SU-DHL-6 (cell line): ENCODE measurements at regions not wholly inside any gene's neighbourhood (a gene's known extent, or its start where the extent isn't known, plus 50 kb on each side); places are given as distances from the start of the nearest gene placed in this dataset.

Experiments
- H2AFZ ChIP-seq: fragments of 200-600 bp; sonication (generic); 2 replicates; pipeline ENCODE4 v1.6.1; 2014; ENCODE audit warnings: low read depth, mild to moderate bottlenecking, moderate library complexity, mixed read lengths, antibody characterized with exemption, low read length; ENCODE audit not compliant: severe bottlenecking
- H3F3A ChIP-seq: fragments of 200-600 bp; shearing (Covaris generic); 2 replicates; pipeline ENCODE4 v1.6.0; 2016; ENCODE audit warnings: antibody characterized with exemption, mild to moderate bottlenecking; ENCODE audit not compliant: insufficient read depth
- H3K27ac ChIP-seq: fragments of 200-600 bp; sonication (generic); 2 replicates; pipeline ENCODE4 v1.5.1; 2016; ENCODE audit warnings: low read depth, mild to moderate bottlenecking, low read length, moderate library complexity, mixed read lengths
- H3K27me3 ChIP-seq: fragments of 200-600 bp; sonication (generic), shearing (Covaris generic); 2 replicates; pipeline ENCODE4 v1.6.0; 2014; ENCODE audit warnings: mild to moderate bottlenecking, low read length
- H3K36me3 ChIP-seq: fragments of 200-600 bp; sonication (generic); 2 replicates; pipeline ENCODE4 v1.6.1; 2014; ENCODE audit warnings: mild to moderate bottlenecking, low read length, mixed read lengths
- H3K4me2 ChIP-seq: fragments of 300-600, 200-600 bp; shearing (Covaris generic), sonication (generic); 2 replicates; pipeline ENCODE4 v1.6.0; 2014; ENCODE audit warnings: low read length, low read depth, mild to moderate bottlenecking; ENCODE audit not compliant: poor library complexity, severe bottlenecking
- H3K4me3 ChIP-seq: fragments of 200-600 bp; sonication (generic); 2 replicates; pipeline ENCODE4 v1.5.1; 2014; ENCODE audit warnings: antibody characterized with exemption, low read length, mild to moderate bottlenecking, mixed read lengths; ENCODE audit not compliant: insufficient read depth, poor library complexity, severe bottlenecking
- H3K79me2 ChIP-seq: fragments of 200-600 bp; sonication (generic); 2 replicates; pipeline ENCODE4 v1.6.1; 2014; ENCODE audit warnings: mild to moderate bottlenecking, low read length, moderate library complexity; ENCODE audit not compliant: insufficient read depth
- H3K9ac ChIP-seq: fragments of 200-600 bp; sonication (generic); 2 replicates; pipeline ENCODE4 v1.7.0; 2014; ENCODE audit warnings: mild to moderate bottlenecking, low read length
- H3K9me2 ChIP-seq: fragments of 200-600 bp; sonication (generic); replicated peaks from 2 replicates; pipeline ENCODE4 v1.6.1; 2014; ENCODE audit warnings: low read length; ENCODE audit not compliant: insufficient read depth
- H3K9me3 ChIP-seq: fragments of 200-600 bp; sonication (generic); 2 replicates; pipeline ENCODE4 v1.6.1; 2014; ENCODE audit warnings: low read length, mixed read lengths; ENCODE audit not compliant: insufficient read depth
- H4K20me1 ChIP-seq: fragments of 200-600 bp; sonication (generic); 2 replicates; pipeline ENCODE4 v1.6.1; 2014; ENCODE audit warnings: low read depth, mild to moderate bottlenecking, antibody characterized with exemption, low read length, moderate library complexity, mixed read lengths
- CTCF ChIP-seq: fragments of 200-600 bp; sonication (generic); IDR thresholded peaks from one replicate; pipeline ENCODE4 v1.5.1; 2017; ENCODE audit warnings: antibody characterized with exemption, mild to moderate bottlenecking, low read length, moderate library complexity; ENCODE audit not compliant: insufficient read depth, poor library complexity, severe bottlenecking
- EZH2phosphoT487 ChIP-seq: fragments of 200-600 bp; sonication (generic), shearing (Covaris generic); conservative IDR thresholded peaks from 2 replicates; pipeline ENCODE4 v1.6.1; 2018; ENCODE audit warnings: mild to moderate bottlenecking, antibody characterized with exemption, low read length, moderate library complexity, mixed read lengths

GRCh38 chr5:104218200-104218599 lies 655.6 kb upstream of the NUDT12 start:
- Histone ChIP-seq H3K9me2 (no peaks in the 10 kb centered on the region), H3K27ac (no peak overlapping the region), H3K4me3 (no peak overlapping the region), H3K9me3 (no peaks in the 10 kb centered on the region), H3K4me2 (no peak overlapping the region), H2AFZ (no peak overlapping the region), H3K36me3 (no peaks in the 10 kb centered on the region), H3F3A (no peaks in the 10 kb centered on the region), H3K9ac (no peak overlapping the region), H4K20me1 (no peaks in the 10 kb centered on the region), H3K79me2 (no peaks in the 10 kb centered on the region), H3K27me3 (no peaks in the 10 kb centered on the region)
- TF ChIP-seq EZH2phosphoT487 (no peak), CTCF (no peak)

- Histone ChIP-seq H2AFZ (no peak overlapping the region), H3K27ac (no peak overlapping the region), H3F3A (no peaks in the 10 kb centered on the region), H3K27me3 (no peaks in the 10 kb centered on the region), H3K9ac (no peak overlapping the region), H3K9me2 (no peaks in the 10 kb centered on the region), H3K4me2 (no peak overlapping the region), H4K20me1 (no peaks in the 10 kb centered on the region), H3K4me3 (no peak overlapping the region), H3K9me3 (no peaks in the 10 kb centered on the region), H3K36me3 (no peaks in the 10 kb centered on the region), H3K79me2 (no peaks in the 10 kb centered on the region)
- TF ChIP-seq EZH2phosphoT487 = no peak
- no peak for TF ChIP-seq CTCF
Observed at GRCh38 chr5:104213216-104213615, 650.6 kb upstream of the NUDT12 start.

GRCh38 chr5:104199771-104200170 lies 637.2 kb upstream of the NUDT12 start:
- H3K27me3 ChIP-seq = no peaks in the 10 kb centered on the region
- no peak overlapping the region for H3K9ac ChIP-seq
- H3K27ac ChIP-seq = no peak overlapping the region
- no peak overlapping the region for H3K4me2 ChIP-seq
- no peaks in the 10 kb centered on the region for H3F3A ChIP-seq
- H4K20me1 ChIP-seq = no peaks in the 10 kb centered on the region
- H2AFZ ChIP-seq = no peak overlapping the region
- no peaks in the 10 kb centered on the region for H3K9me2 ChIP-seq
- no peak overlapping the region for H3K4me3 ChIP-seq
- H3K9me3 ChIP-seq = no peaks in the 10 kb centered on the region
- TF ChIP-seq EZH2phosphoT487 = no peak
- no peak for TF ChIP-seq CTCF
- no peaks in the 10 kb centered on the region for H3K36me3 ChIP-seq
- no peaks in the 10 kb centered on the region for H3K79me2 ChIP-seq
